ENCODE measurements at regions not wholly inside any gene's neighbourhood (a gene's known extent, or its start where the extent isn't known, plus 50 kb on each side); places are given as distances from the start of the nearest gene placed in this dataset.
A peak's percentile ranks its signal among the peaks of the same experiment; 100 is the strongest.

GRCh38 chr18:11553098-11553940, 56.1 kb upstream of the SLC35G4 start:
- DNase-seq, result peak; percentile 23

- DNase-seq, result no peak
These were observed 60.4 kb upstream of the SLC35G4 start for GRCh38 chr18:11548916-11549551.

GRCh38 chr18:11548396-11548795, 61.0 kb upstream of the SLC35G4 start:
- DNase-seq, result no peak

GRCh38 chr18:11544060-11544633, 65.2 kb upstream of the SLC35G4 start:
- DNase-seq, result no peak

GRCh38 chr18:11541179-11541578, 68.2 kb upstream of the SLC35G4 start:
- no peak for DNase-seq

- DNase-seq, result no peak
These were observed 75.4 kb upstream of the SLC35G4 start for GRCh38 chr18:11533942-11534496.

GRCh38 chr18:11533513-11533890, 75.9 kb upstream of the SLC35G4 start:
- no peak for DNase-seq

GRCh38 chr18:11532758-11533512, 76.5 kb upstream of the SLC35G4 start:
- no peak for DNase-seq

- DNase-seq, result no peak
These were observed 80.3 kb upstream of the SLC35G4 start for GRCh38 chr18:11529081-11529480.

GRCh38 chr18:11526675-11527074, 82.7 kb upstream of the SLC35G4 start:
- no peak for DNase-seq

- DNase-seq, result no peak
These were observed 85.6 kb upstream of the SLC35G4 start for GRCh38 chr18:11523804-11524203.

- DNase-seq, result no peak
These were observed 86.4 kb upstream of the SLC35G4 start for GRCh38 chr18:11522992-11523391.

- DNase-seq, result no peak
These were observed 87.5 kb upstream of the SLC35G4 start for GRCh38 chr18:11521853-11522252.

- no peak for DNase-seq
These were observed 88.9 kb upstream of the SLC35G4 start for GRCh38 chr18:11520536-11520935.

GRCh38 chr18:11518788-11519685, 90.4 kb upstream of the SLC35G4 start:
- DNase-seq, result peak; percentile 6

GRCh38 chr18:11517704-11518103, 91.7 kb upstream of the SLC35G4 start:
- no peak for DNase-seq

GRCh38 chr18:11516751-11517503, 92.5 kb upstream of the SLC35G4 start:
- DNase-seq, result no peak

- DNase-seq, result no peak
These were observed 95.1 kb upstream of the SLC35G4 start for GRCh38 chr18:11514267-11514666.

GRCh38 chr18:11512096-11513025, 97.0 kb upstream of the SLC35G4 start:
- no peak for DNase-seq

Data from CD4-positive, alpha-beta T cell treated with Interleukin-6 for 4 hours (primary cell).